ENCODE measurements at regions not wholly inside any gene's neighbourhood (a gene's known extent, or its start where the extent isn't known, plus 50 kb on each side); places are given as distances from the start of the nearest gene placed in this dataset.

DNA sequence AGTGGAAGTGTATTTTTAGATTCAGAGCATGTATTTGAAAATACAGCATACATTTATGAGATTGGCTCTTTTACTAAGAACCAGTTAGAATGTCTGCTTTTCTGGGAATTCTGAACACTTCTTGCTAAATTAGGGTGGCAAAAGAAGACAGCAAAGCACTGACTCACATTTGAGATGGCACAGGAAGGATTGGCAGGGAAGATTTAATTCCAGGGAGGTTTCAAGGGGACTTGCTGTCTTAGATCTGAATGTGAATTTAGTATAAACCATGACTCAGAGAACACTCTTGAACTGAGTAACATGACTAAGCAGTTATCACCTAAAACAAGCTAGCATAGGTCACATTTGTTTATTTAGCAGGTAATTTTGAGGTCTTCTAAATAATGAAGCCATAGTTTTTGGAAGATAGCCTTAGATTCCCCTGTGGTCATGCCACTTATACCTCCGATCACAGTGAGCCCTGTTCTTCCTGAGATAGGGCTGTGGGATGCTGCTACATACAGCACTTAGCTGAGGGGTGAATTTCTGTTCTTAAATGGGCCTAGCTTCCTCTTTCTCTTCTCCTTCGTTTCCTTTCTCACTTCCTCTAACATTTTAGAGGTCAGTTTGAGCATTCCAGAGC lies 173.8 kb downstream of the PCSK1 start:
- CTCF ChIA-PET: interaction anchor here (0.8 to 1.4 kb wide), 2 partner anchors 9 to 343 kb away, joined by 3 to 5 read pairs; no protein-coding TSS in a partner anchor
- 64% methylated on average over 2 of the region's 2 CpGs for WGBS (ENCODE audit: low lambda C conversion rate)
- TF ChIP-seq EZH2phosphoT487 (IDR thresholded peaks at IDR 0.05; ENCODE audit: borderline replicate concordance, low read depth) (no peak), REST (IDR thresholded peaks at IDR 0.05; ENCODE audit: low read depth, low read length) (no peak), POLR2AphosphoS5 (IDR thresholded peaks at IDR 0.05; ENCODE audit: low read depth, low read length) (no peak), MXI1 (IDR thresholded peaks at IDR 0.05; ENCODE audit: low read depth, low read length) (no peak), RXRA (IDR thresholded peaks at IDR 0.05; ENCODE audit: borderline replicate concordance, low read depth) (no peak; the same call in 1 of the 2 replicates), RCOR1 (IDR thresholded peaks at IDR 0.05; ENCODE audit: low read length) (no peak), GATA2 (CRISPR knock-in tag; IDR thresholded peaks at IDR 0.05) (no peak), CTCF (IDR thresholded peaks at IDR 0.05) (no peak), TCF12 (IDR thresholded peaks at IDR 0.05) (0 out of 2 replicates have a peak, but pooled peaks have one; percentile 15), JUND (IDR thresholded peaks at IDR 0.05) (no peak), MEF2A (IDR thresholded peaks at IDR 0.05; ENCODE audit: borderline replicate concordance, low read depth) (no peak), GABPA (IDR thresholded peaks at IDR 0.05; ENCODE audit: low read depth) (no peak), RFX5 (IDR thresholded peaks at IDR 0.05; ENCODE audit: low read length) (no peak), EP300 (IDR thresholded peaks at IDR 0.05; ENCODE audit: borderline replicate concordance in 1 of 2, low read depth in 1 of 2, low read length in 1 of 2) (peak in 1 of 2 experiments; percentile 46; a peak in 1 of 4 replicates), CHD2 (IDR thresholded peaks at IDR 0.05; ENCODE audit: low read length, partially characterized antibody) (no peak), NFIC (IDR thresholded peaks at IDR 0.05; ENCODE audit: borderline replicate concordance) (peak; percentile 29; the same call in 1 of the 2 replicates), RAD21 (IDR thresholded peaks at IDR 0.05; ENCODE audit: low read length) (no peak), FOXJ3 (CRISPR knock-in tag; IDR thresholded peaks at IDR 0.05) (no peak), TEAD4 (IDR thresholded peaks at IDR 0.05; ENCODE audit: borderline replicate concordance, insufficient read depth) (0 out of 2 replicates have a peak, but pooled peaks have one; percentile 11), FOXM1 (IDR thresholded peaks at IDR 0.05; ENCODE audit: low read depth) (no peak), SIN3A (IDR thresholded peaks at IDR 0.05; ENCODE audit: borderline replicate concordance, low read depth, low read length) (no peak), IRF3 (IDR thresholded peaks at IDR 0.05; ENCODE audit: low read depth, low read length) (no peak), FOSL2 (IDR thresholded peaks at IDR 0.05; ENCODE audit: borderline replicate concordance, low read depth) (peak; percentile 42; the same call in 1 of the 2 replicates), MAX (IDR thresholded peaks at IDR 0.05; ENCODE audit: low read depth) (no peak), TAF1 (IDR thresholded peaks at IDR 0.05; ENCODE audit: borderline replicate concordance, low read depth, low read length) (no peak)
- TF ChIP-seq, protein P1, sequence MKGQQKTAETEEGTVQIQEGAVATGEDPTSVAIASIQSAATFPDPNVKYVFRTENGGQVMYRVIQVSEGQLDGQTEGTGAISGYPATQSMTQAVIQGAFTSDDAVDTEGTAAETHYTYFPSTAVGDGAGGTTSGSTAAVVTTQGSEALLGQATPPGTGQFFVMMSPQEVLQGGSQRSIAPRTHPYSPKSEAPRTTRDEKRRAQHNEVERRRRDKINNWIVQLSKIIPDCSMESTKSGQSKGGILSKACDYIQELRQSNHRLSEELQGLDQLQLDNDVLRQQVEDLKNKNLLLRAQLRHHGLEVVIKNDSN (IDR thresholded peaks at IDR 0.05; ENCODE audit: borderline replicate concordance, low read depth): no peak

More for the DNA sequence above, 173.8 kb downstream of the PCSK1 start:
- peak overlapping the region; percentile 14; the same call in 1 of the 2 replicates for H3K9ac ChIP-seq
- no peak overlapping the region; the same call in 1 of the 2 replicates for H2AFZ ChIP-seq (ENCODE audit: low read depth)
- peak overlapping the region; percentile 47 to 87; a peak in 3 of 4 replicates for H3K27ac ChIP-seq (ENCODE audit: low read depth in 2 of 2, low read length in 1 of 2)
- peaks cover 53% of the 10 kb centered on the region for H3F3A ChIP-seq (replicated peaks; ENCODE audit: insufficient read depth)
- H4K20me1 ChIP-seq (ENCODE audit: insufficient read depth): no peaks in the 10 kb centered on the region
- H3K4me1 ChIP-seq (ENCODE audit: control insufficient read depth in 1 of 2, insufficient read depth in 2 of 2, low read depth in 1 of 2, low read length in 1 of 2): peaks cover 11 to 43% of the 10 kb centered on the region in 2 experiments
- H3K27me3 ChIP-seq (ENCODE audit: insufficient read depth): no peaks in the 10 kb centered on the region
- no peaks in the 10 kb centered on the region for H3K79me2 ChIP-seq (ENCODE audit: insufficient read depth)
- H3K4me3 ChIP-seq (ENCODE audit: low read depth in 2 of 2, low read length in 1 of 2): no peak overlapping the region
- DNase-seq: no peak
- H3K9me3 ChIP-seq: 0 out of 2 replicates have a peak, but pooled peaks cover under 1% of the 10 kb centered on the region
- no peaks in the 10 kb centered on the region for H3K9me2 ChIP-seq
- POLR2A ChIA-PET: no interaction called here
- no peaks in the 10 kb centered on the region for H3K36me3 ChIP-seq (replicated peaks in 1 of 2; ENCODE audit: control insufficient read depth in 1 of 2, insufficient read depth in 2 of 2, low read length in 1 of 2)
- H3K4me2 ChIP-seq: peak overlapping the region; percentile 35; the same call in 1 of the 2 replicates

Measured in SK-N-SH (cell line).